ENCODE measurements at regions not wholly inside any gene's neighbourhood (a gene's known extent, or its start where the extent isn't known, plus 50 kb on each side); places are given as distances from the start of the nearest gene placed in this dataset.

GRCh38 chr5:98163796-98164493 is 609.5 kb upstream of the RGMB start:
- H3K36me3 ChIP-seq, result no peaks in the 10 kb centered on the region
- H3K4me1 ChIP-seq, result no peaks in the 10 kb centered on the region
- DNase-seq (ENCODE audit: low spot score in 2 of 2), result no peak
- intact Hi-C loops (cut with DNase I; ENCODE audit: low total_unique reads), result no loop called here
- H3K4me3 ChIP-seq, result no peak overlapping the region
- H3K27me3 ChIP-seq, result no peaks in the 10 kb centered on the region
- no peak overlapping the region for H3K27ac ChIP-seq
- no peaks in the 10 kb centered on the region for H3K9me3 ChIP-seq
- TF ChIP-seq POLR2AphosphoS5 (IDR thresholded peaks at IDR 0.05), result no peak
- no peak for TF ChIP-seq POLR2A (IDR thresholded peaks at IDR 0.05)
- TF ChIP-seq CTCF (IDR thresholded peaks at IDR 0.05), result no peak

- intact Hi-C loops (cut with DNase I; ENCODE audit: low total_unique reads), result no loop called here
- Histone ChIP-seq H3K36me3 (no peaks in the 10 kb centered on the region), H3K27ac (no peak overlapping the region)
These were observed 604.6 kb upstream of the RGMB start for GRCh38 chr5:98168871-98169270.

GRCh38 chr5:98170994-98171393 is 602.5 kb upstream of the RGMB start:
- Histone ChIP-seq H3K36me3 (no peaks in the 10 kb centered on the region), H3K4me1 (no peaks in the 10 kb centered on the region), H3K9me3 (no peaks in the 10 kb centered on the region), H3K27me3 (no peaks in the 10 kb centered on the region), H3K4me3 (no peak overlapping the region), H3K27ac (no peak overlapping the region)
- TF ChIP-seq POLR2A (IDR thresholded peaks at IDR 0.05) (no peak), CTCF (IDR thresholded peaks at IDR 0.05) (no peak), POLR2AphosphoS5 (IDR thresholded peaks at IDR 0.05) (no peak)
- intact Hi-C loops (cut with DNase I; ENCODE audit: low total_unique reads), result loop anchor here (5.0 kb wide), 1 partner anchor 826 kb away; no protein-coding TSS in a partner anchor
- DNase-seq (ENCODE audit: low spot score in 2 of 2), result no peak

More at GRCh38 chr5:98168871-98169270, 604.6 kb upstream of the RGMB start:
- H3K9me3 ChIP-seq, result no peaks in the 10 kb centered on the region
- H3K4me3 ChIP-seq, result no peak overlapping the region
- no peak for DNase-seq (ENCODE audit: low spot score in 2 of 2)
- no peaks in the 10 kb centered on the region for H3K4me1 ChIP-seq
- H3K27me3 ChIP-seq, result no peaks in the 10 kb centered on the region
- no peak for TF ChIP-seq CTCF (IDR thresholded peaks at IDR 0.05)
- TF ChIP-seq POLR2A (IDR thresholded peaks at IDR 0.05), result no peak
- TF ChIP-seq POLR2AphosphoS5 (IDR thresholded peaks at IDR 0.05), result no peak

GRCh38 chr5:98173334-98173733 is 600.1 kb upstream of the RGMB start:
- Histone ChIP-seq H3K4me3 (no peak overlapping the region), H3K4me1 (no peaks in the 10 kb centered on the region), H3K27me3 (no peaks in the 10 kb centered on the region), H3K27ac (no peak overlapping the region), H3K36me3 (no peaks in the 10 kb centered on the region), H3K9me3 (peaks cover 0 to 5% of the 10 kb centered on the region in 2 donors)
- DNase-seq (ENCODE audit: low spot score in 2 of 2), result no peak
- intact Hi-C loops (cut with DNase I; ENCODE audit: low total_unique reads), result loop anchor here (5.0 kb wide), 1 partner anchor 824 kb away; no protein-coding TSS in a partner anchor
- TF ChIP-seq POLR2AphosphoS5 (IDR thresholded peaks at IDR 0.05) (no peak), CTCF (IDR thresholded peaks at IDR 0.05) (no peak), POLR2A (IDR thresholded peaks at IDR 0.05) (no peak)

- TF ChIP-seq CTCF (IDR thresholded peaks at IDR 0.05), result no peak
- no peak for TF ChIP-seq POLR2AphosphoS5 (IDR thresholded peaks at IDR 0.05)
- no peak for TF ChIP-seq POLR2A (IDR thresholded peaks at IDR 0.05)
- no peak for DNase-seq (ENCODE audit: low spot score in 2 of 2)
- no peaks in the 10 kb centered on the region for H3K27me3 ChIP-seq
- peaks cover 0 to 5% of the 10 kb centered on the region in 2 donors for H3K9me3 ChIP-seq
- no peaks in the 10 kb centered on the region for H3K36me3 ChIP-seq
- intact Hi-C loops (cut with DNase I; ENCODE audit: low total_unique reads), result no loop called here
- H3K4me3 ChIP-seq, result no peak overlapping the region
- no peak overlapping the region for H3K27ac ChIP-seq
- H3K4me1 ChIP-seq, result no peaks in the 10 kb centered on the region
These were observed 598.0 kb upstream of the RGMB start for GRCh38 chr5:98175474-98175873.
